Esophagus squamous epithelium (tissue), 4 donors: ENCODE measurements at regions not wholly inside any gene's neighbourhood (a gene's known extent, or its start where the extent isn't known, plus 50 kb on each side); places are given as distances from the start of the nearest gene placed in this dataset.

Experiments
- CTCF ChIP-seq, 6 experiments: fragments of 450-650 bp in 4 of 6; fragments of 200-600 bp in 2 of 6; sonication (generic) in 2 of 6; IDR thresholded peaks; one replicate each; pipeline ENCODE4 v1.5.1; 2016 to 2019; ENCODE audit warnings: antibody characterized with exemption in 6 of 6, mild to moderate bottlenecking in 4 of 6, moderate library complexity in 4 of 6
- POLR2A ChIP-seq, 4 donors: fragments of 450-650 bp; IDR thresholded peaks; one replicate each; pipeline ENCODE4 v1.6.1; 2017; ENCODE audit warnings: antibody characterized with exemption in 4 of 4, mild to moderate bottlenecking in 4 of 4, moderate library complexity in 3 of 4

- TF ChIP-seq CTCF (IDR thresholded peaks at IDR 0.05) (no peak), POLR2A (IDR thresholded peaks at IDR 0.05) (no peak)
These were observed 189.9 kb downstream of the SEC14L1 start for GRCh38 chr17:77330602-77331081.
